GM10248 (cell line): ENCODE measurements at regions not wholly inside any gene's neighbourhood (a gene's known extent, or its start where the extent isn't known, plus 50 kb on each side); places are given as distances from the start of the nearest gene placed in this dataset.

Source experiments
- CTCF ChIA-PET: fragments of 300-600 bp; sonication (Branson Sonifier 250); formaldehyde crosslinking; extraction: SDS; loops from one replicate; lab custom pipeline; 2021; ENCODE audit warnings: antibody characterized with exemption; lab: Yijun Ruan, JAX
- POLR2A ChIA-PET: fragments of 350-650 bp; sonication (Branson Sonifier 250); formaldehyde crosslinking; extraction: SDS; loops from one replicate; lab custom pipeline; 2020; ENCODE audit warnings: antibody characterized with exemption; lab: Yijun Ruan, JAX
- DNase-seq: peaks from one replicate; pipeline ENCODE4 v3.0.0; 2012; ENCODE audit errors: extremely low spot score
- CTCF ChIP-seq: IDR thresholded peaks from 2 replicates; pipeline ENCODE4 v1.5.1; 2012; ENCODE audit warnings: mild to moderate bottlenecking, low read depth; ENCODE audit errors: extremely low read depth, missing control alignments, control extremely low read depth

GRCh38 chr11:70881948-70882715 lies 370.2 kb downstream of the SHANK2 start:
- CTCF ChIA-PET: no interaction called here
- POLR2A ChIA-PET: no interaction called here
- DNase-seq: no peak
- no peak for TF ChIP-seq CTCF

- ChIA-PET CTCF (no interaction called here), POLR2A (no interaction called here)
- TF ChIP-seq CTCF: no peak
- no peak for DNase-seq
These were observed 369.7 kb downstream of the SHANK2 start for GRCh38 chr11:70882716-70883085.

GRCh38 chr11:70883323-70883940 lies 368.9 kb downstream of the SHANK2 start:
- TF ChIP-seq CTCF: no peak
- ChIA-PET CTCF (no interaction called here), POLR2A (no interaction called here)
- DNase-seq: no peak

- no peak for DNase-seq
- TF ChIP-seq CTCF: no peak
- POLR2A ChIA-PET: no interaction called here
- CTCF ChIA-PET: no interaction called here
These were observed 368.3 kb downstream of the SHANK2 start for GRCh38 chr11:70883973-70884623.

GRCh38 chr11:70885281-70886231 lies 366.8 kb downstream of the SHANK2 start:
- DNase-seq: no peak
- ChIA-PET POLR2A (no interaction called here), CTCF (no interaction called here)
- no peak for TF ChIP-seq CTCF

GRCh38 chr11:70886256-70886655 lies 366.1 kb downstream of the SHANK2 start:
- ChIA-PET POLR2A (no interaction called here), CTCF (no interaction called here)
- DNase-seq: no peak
- no peak for TF ChIP-seq CTCF
